Activated CD8-positive, alpha-beta memory T cell treated with anti-CD3 and anti-CD28 coated beads, Interleukin-2, amount 50 U/mL, for 1 hour (primary cell): ENCODE measurements at regions not wholly inside any gene's neighbourhood (a gene's known extent, or its start where the extent isn't known, plus 50 kb on each side); places are given as distances from the start of the nearest gene placed in this dataset.
"Not testable (repeated sequence)": the region's sequence is repeated elsewhere in the genome, so short reads cannot be mapped to it uniquely, and the experiment has no call there.

Experiments used
- DNase-seq: peaks from one replicate; pipeline ENCODE4 v3.0.0-alpha.2; 2020; ENCODE audit errors: extremely low read depth

DNA sequence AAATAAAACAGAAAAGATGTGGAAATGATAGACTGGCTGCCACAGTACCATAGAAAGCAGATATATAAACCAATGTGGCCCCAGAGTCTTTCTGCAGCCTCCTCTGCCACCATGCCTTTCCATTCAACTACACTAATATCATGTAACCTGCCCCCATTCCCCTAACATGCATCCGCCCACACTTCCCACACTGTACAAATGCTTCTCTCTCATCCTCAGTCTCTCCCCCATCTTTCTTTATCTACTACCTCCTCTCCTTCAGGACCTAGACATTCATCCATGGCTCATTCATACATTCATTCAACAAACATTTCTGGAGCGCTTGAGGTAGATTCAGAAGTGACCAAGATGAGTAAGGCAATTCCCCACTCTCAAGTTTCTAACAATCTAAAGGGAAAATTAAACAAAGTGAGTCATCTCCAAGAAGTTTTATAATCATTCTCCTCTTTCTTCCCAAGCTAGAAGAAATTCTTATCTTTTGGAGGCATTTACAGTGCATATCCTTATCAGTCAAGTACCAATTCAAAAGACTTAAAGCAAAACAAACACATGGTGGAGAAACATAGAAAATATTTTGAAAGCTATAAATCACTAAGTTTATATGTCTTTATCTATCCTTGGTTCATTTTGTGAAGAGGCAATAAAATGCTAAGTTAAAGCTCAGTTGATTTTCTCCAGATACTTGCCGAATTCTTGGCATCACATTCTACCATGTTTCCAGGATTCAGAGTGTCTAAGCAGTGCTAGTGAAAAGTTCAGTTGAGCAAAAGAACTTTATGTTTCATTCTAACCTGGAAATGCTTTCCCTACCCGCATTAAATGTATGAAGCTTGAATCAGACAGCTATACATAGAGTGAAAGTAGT is 70.5 kb upstream of the FRMD6 start:
- DNase-seq, result no peak

DNA sequence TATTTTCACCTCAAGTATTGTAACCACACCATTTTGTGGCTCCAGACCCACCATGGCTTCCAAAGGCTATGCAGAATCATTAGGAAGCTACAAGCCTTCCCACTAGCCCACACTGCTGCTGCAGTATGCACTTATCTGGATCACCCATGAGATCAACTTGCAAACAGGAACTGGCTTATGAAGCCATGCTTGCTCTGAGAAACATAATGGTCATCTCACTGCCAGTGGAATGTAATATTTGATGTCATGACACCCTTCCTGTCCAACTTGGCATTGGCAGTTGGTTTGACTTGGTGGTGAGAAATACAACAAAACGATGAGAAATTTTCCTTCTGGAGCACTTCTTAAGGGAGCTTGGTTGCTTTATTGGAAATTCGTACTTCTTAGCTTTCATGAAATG is 69.3 kb upstream of the FRMD6 start:
- no peak for DNase-seq

DNA sequence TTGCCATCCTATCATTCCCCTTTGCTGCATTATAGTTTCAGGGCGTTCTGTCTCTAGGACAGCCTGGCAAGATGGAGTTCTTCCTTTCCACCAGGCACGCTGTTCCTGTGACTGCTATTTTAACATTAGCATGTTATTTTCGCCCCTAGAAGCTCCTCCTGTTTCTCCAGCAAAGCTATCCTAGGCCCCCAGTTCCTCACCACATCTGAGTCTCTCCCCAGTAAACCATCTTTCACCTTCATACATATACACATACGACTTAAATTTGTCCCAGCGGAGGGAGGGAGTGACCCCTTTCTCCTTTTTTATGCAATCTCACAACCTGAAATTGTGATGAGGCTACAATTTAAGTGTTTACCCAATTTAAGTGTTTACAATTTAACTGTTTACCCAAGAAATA is 66.7 kb upstream of the FRMD6 start:
- no peak for DNase-seq

DNA sequence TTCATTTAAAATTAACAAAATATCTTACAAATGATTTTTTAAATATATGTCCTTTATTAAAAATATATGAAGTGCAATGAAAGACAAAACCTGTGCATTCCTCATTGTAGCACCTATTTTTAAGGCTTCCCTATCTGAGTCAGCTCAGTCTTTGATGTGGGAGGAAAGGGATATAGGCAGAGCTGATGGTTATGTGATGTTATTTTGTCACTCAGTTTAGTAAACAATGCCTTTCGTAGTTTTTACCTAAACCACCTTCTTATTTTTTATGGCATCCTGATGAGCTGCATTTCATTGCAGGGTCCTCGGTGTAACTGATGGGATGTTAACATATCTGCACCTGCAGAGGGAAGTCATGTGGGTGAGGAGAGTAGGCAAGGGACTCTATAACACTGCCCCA is 58.9 kb upstream of the FRMD6 start:
- no peak for DNase-seq

DNA sequence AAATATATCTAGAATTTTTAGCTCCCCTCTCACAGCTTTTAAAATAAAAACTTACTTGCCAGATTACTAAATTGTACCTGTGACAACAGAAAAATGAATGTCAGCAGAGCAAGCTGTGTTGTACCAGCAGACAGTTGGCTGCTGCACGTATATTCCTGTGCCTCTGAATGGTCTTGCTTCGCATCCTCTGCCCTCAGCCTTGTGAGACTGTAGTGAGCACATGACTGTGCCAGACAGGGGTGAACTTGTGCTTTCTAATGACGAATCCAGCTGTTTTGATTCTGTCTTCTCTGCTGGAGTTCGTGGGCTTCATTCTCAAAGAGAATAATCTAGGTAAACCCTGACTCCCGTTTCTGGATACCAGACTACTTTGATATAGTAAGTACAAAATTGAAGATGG is 58.3 kb upstream of the FRMD6 start:
- no peak for DNase-seq

DNA sequence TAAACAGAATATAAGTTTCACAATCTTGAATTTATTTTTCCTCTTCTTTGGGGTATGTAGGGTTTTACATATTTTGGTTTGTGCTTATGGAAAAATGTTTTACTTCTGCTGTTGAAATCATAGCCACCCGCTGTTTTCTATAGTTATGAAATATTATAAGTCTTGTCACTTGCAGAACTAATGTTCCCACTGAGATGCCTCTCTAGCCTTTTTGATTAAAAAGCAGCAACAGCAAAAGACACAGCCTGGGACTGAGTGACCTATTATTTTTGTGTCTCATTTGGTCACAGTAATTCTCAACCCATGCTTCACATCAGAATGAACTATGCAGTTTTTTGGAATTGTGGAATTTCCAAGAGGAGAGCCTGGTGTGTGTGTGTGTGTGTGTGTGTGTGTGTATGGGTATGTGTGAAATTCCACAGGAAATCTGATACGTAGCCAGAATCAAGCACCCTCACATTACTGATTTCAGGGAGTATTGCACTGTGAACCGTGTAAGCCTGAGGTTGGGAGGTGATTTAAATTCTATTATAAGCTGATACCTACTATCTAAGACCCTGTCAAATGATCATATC is 55.7 kb upstream of the FRMD6 start:
- no peak for DNase-seq

DNA sequence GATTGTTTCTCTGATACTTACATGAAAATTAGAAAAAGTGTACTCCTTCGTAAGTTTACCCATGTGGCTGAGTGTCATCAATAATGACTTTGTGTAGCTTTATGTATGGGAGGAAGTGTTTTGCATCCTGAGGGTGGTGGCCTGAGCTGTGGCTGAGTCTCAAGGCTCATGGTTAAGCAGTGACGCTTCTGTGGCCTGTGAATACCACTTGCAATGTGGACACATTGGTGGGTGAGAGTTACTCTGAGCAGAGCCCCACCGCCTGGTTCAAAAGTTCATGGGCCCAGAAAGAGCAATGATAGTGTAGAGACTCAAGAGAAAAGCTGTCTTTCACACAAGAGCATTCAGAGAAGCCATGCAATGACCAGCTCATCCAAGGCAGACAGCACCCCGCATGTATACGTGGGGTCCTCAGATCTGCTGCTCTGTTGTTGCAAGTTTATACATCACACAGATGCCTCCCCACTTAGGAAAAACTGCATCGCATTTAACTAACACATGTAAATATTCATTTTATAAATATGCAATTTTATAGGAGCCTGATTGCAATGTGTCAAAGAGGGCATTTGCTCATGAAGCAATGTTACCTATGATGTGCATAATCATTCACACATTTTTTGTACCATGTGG is 55.1 kb upstream of the FRMD6 start:
- DNase-seq, result no peak

DNA sequence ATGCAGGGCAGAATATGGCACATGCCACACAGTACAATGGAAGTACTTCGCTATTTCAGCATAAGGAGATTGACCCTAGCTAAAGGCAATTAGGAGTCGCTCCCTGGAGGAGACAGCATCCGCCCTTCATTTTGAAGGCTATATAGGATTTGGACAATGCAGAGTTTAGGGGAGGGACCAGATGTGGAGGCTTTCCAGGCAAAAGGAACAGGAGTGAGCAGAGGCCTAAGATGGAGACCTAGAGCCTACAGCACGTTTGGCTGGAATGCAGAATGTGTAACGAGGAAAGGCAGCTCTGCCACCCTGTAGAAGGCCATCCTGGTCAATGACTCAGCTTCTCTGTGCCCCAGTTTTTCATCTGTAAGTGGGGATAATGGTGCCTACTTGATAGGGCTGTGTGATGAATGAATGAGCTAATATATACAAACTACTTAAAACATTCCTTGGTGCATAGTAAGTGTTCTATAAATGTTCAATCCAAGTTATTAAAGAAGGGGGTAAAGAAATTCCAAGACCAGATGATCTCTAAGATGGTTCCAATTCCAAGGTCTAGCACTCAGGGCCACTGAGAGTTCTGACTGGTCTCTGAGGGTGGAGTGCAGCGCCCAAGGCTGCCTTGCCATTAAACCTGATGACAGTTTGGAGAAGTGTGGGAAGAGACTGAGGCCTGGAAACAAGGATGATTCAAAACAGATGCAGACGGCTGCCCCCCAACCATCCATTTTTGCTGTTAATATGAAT is 54.3 kb upstream of the FRMD6 start:
- no peak for DNase-seq

DNA sequence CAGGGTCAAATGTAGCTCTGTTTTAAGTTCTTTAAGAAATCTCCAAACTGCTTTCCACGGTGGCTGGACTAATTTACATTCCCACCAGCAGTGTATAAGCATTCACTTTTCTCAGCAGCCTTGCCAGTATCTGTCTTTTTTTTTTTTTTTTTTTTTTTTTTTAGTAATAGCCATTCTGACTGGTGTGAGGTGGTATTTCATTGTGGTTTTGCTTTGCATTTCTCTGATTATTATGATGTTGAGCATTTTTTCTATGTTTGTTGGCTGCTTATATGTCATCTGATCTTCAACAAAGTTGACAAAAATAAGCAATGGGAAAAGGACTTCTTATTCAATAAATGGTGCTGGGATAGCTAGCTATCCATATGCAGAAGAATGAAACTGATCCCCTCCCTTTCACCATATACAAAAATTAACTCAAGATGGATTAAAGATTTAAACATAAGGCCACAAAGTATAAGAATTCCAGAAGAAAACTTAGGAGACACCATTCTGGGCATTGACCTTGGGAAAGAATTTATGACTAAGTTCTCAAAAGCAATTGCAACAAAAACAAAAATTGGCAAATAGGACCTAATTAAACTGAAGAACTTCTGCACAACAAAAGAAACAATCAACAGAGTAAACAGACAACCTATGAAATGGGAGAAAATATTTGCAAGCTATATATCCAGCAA is 52.6 kb upstream of the FRMD6 start:
- not testable (repeated sequence) for DNase-seq

DNA sequence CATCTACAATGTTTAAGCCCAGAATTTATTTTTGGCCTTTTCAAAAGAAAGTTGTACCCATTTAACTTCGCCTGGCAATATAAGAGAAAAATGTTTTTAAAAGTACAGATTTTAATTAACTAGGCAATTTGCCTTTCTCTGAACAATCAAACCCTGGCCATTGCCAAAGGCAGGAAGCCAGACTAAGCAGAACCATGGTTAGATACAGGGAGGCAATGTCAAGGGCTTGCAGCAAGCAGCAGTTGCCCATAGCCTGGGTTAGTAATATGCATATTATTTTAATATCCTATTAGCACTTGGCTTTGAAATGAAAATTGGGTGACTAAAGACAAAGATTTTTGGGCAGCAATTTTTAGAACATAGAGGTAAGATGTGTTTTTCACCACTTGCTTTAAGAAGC is 51.1 kb upstream of the FRMD6 start:
- no peak for DNase-seq
